Mucosa of stomach (tissue), 1 donor: ENCODE measurements at regions not wholly inside any gene's neighbourhood (a gene's known extent, or its start where the extent isn't known, plus 50 kb on each side); places are given as distances from the start of the nearest gene placed in this dataset.

Experiments used
- H3K27me3 ChIP-seq: one replicate; pipeline ENCODE4 v1.7.0; 2013; ENCODE audit warnings: mild to moderate bottlenecking, low read length; ENCODE audit not compliant: control insufficient read depth, insufficient read depth
- H3K36me3 ChIP-seq: one replicate; pipeline ENCODE4 v1.7.0; 2013; ENCODE audit warnings: low read length; ENCODE audit not compliant: control insufficient read depth, insufficient read depth
- H3K4me1 ChIP-seq: one replicate; pipeline ENCODE4 v1.7.0; 2013; ENCODE audit warnings: mild to moderate bottlenecking, low read length; ENCODE audit not compliant: control insufficient read depth, insufficient read depth
- H3K4me3 ChIP-seq: one replicate; pipeline ENCODE4 v1.7.0; 2013; ENCODE audit warnings: low read length
- H3K9ac ChIP-seq: one replicate; pipeline ENCODE4 v1.7.0; 2013; ENCODE audit warnings: mild to moderate bottlenecking, low read length, moderate library complexity
- H3K9me3 ChIP-seq: one replicate; pipeline ENCODE4 v1.7.0; 2013; ENCODE audit warnings: mild to moderate bottlenecking, low read length, moderate library complexity; ENCODE audit not compliant: control insufficient read depth
- donor health status: Pancreatic carcinoma.

DNA sequence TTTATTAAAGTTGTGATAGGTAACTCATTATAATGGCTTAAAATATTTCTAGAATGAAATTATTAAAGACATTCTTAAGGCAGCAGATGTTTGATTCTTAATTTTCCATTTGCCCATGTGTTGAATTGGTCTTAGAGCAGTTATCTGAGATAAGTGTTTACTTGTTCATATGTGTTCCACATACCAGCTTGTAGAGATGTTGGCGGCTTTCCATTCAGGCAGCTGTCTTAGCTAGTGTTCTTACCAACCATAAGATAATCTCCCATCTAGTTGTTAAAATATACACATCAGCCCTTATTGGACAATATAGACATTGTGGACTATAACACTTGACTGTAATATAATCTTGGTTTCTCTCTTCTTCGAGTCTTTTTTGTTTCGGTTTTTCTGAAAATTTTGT lies 1372.9 kb upstream of the ADGRL2 start:
- H3K4me3 ChIP-seq: no peak overlapping the region
- H3K9ac ChIP-seq: no peak overlapping the region
- no peaks in the 10 kb centered on the region for H3K9me3 ChIP-seq
- H3K4me1 ChIP-seq: no peaks in the 10 kb centered on the region
- H3K36me3 ChIP-seq: no peaks in the 10 kb centered on the region
- H3K27me3 ChIP-seq: no peaks in the 10 kb centered on the region

DNA sequence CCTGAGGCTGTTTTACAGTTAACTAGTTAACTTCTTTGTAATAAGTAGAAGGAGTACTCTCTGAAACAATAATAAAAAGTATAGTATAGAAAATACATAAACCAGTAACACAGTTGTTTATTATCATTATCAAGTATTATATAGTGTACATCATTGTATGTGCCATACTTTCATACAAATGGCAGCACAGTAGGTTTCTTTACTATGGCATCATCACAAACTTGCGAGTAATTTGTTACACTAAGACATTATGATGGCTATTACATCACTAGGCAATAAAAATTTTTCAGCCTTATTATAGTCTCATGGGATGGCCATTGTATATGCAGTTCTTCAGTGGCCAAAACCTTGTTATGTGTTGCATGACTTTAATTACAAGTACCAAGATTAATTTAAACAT lies 1376.5 kb upstream of the ADGRL2 start:
- Histone ChIP-seq H3K4me3 (no peak overlapping the region), H3K36me3 (no peaks in the 10 kb centered on the region), H3K4me1 (no peaks in the 10 kb centered on the region), H3K9ac (no peak overlapping the region), H3K9me3 (no peaks in the 10 kb centered on the region), H3K27me3 (no peaks in the 10 kb centered on the region)

DNA sequence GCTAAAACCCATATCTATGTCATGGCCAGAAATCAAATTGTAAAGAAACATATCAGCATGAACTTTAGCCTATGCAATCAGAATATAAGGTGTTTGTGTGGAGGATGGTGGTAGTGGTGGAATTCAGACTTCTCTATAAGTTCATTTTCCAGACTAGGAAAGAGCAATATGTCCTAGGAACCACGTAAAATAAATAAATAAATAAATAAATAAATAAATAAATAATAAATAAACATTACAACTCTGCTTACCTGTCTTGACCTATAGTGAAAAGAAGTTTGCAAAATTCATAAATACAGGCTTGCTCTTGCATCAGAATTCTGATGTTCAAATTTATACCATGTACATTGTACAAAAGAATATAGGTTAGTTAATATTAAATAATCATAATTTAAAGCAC lies 1382.6 kb upstream of the ADGRL2 start:
- Histone ChIP-seq H3K36me3 (no peaks in the 10 kb centered on the region), H3K4me3 (no peak overlapping the region), H3K4me1 (no peaks in the 10 kb centered on the region), H3K9me3 (no peaks in the 10 kb centered on the region), H3K27me3 (no peaks in the 10 kb centered on the region), H3K9ac (no peak overlapping the region)

DNA sequence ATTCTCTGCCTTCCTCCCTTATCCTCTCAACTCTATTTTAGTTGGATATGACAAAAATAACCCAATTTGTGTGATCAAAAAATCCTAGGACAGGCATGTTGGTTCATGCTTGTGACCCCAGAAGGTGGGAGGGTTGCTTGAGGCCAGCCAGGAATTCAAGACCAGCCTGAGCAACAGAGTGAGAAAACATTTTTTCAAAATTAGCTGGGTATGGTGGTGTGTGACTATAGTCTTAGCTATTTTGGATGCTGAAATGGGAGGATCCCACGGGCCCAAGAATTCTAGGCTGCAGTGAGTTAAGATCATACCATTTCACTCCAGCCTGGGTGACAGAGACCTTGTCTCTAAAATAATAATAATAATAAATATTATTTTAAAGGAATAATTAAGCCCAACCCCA lies 1383.1 kb upstream of the ADGRL2 start:
- H3K9me3 ChIP-seq: no peaks in the 10 kb centered on the region
- H3K27me3 ChIP-seq: no peaks in the 10 kb centered on the region
- no peaks in the 10 kb centered on the region for H3K36me3 ChIP-seq
- H3K4me1 ChIP-seq: no peaks in the 10 kb centered on the region
- H3K9ac ChIP-seq: no peak overlapping the region
- no peak overlapping the region for H3K4me3 ChIP-seq

DNA sequence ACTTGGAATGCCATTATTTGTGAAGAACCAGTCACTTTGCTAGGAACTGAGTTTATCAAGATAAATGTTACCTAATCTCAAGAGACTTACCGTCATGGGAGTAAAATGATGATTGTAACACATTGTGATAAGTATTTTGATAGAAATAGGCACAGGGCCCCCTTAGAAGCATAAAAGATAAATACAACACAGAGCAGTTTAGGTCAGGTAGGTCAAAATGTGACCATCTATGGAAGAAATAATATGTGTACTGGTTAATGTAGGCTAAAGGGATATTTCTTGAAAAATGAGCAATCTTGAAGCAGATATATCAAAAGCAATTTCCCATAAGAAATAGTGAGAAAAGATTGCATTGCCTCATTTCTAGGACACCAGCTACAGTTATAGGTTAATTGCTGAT lies 1386.8 kb upstream of the ADGRL2 start:
- Histone ChIP-seq H3K4me3 (no peak overlapping the region), H3K36me3 (no peaks in the 10 kb centered on the region), H3K4me1 (no peaks in the 10 kb centered on the region), H3K9ac (no peak overlapping the region), H3K27me3 (no peaks in the 10 kb centered on the region), H3K9me3 (no peaks in the 10 kb centered on the region)

DNA sequence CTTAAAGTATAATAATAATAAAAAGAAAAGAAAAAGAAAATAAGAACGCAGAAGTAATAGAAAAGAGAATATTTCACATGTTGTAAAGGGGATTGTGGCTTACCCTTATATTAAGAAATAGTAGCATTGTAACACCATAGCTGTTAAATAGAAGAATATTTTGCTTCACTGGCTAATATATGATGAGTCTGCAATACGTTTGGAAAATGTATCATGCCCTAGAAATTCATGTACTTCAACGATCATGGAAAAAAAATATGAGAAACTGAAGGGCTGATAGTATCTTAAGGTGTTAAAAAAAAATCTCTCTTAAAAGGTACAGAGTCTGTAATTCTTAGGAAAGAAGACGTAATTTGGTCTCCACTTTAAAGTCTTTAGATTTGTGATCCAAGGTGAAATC lies 1390.5 kb upstream of the ADGRL2 start:
- Histone ChIP-seq H3K4me3 (no peak overlapping the region), H3K9me3 (no peaks in the 10 kb centered on the region), H3K4me1 (no peaks in the 10 kb centered on the region), H3K36me3 (no peaks in the 10 kb centered on the region), H3K9ac (no peak overlapping the region), H3K27me3 (no peaks in the 10 kb centered on the region)

DNA sequence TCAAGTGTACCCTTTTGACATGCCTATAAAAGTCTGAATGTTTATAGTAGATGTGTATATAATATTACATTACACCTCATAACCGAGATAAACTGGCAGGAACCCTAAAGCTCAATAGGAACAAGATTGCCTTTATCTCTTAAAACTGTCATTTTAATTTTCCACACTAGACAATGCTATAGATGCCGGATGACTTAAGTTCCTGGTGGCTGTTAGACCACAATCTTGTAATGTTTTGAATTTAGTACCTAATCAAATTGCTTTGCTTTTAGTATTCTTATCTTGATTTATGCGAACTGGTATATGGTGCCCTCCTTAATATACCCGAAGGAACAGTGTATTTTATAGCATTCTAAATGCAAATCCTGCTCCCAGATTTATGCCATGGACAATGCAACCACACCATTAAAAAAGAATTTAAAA lies 1397.0 kb upstream of the ADGRL4 start:
- Histone ChIP-seq H3K9ac (no peak overlapping the region), H3K9me3 (no peaks in the 10 kb centered on the region), H3K36me3 (no peaks in the 10 kb centered on the region), H3K27me3 (no peaks in the 10 kb centered on the region), H3K4me1 (no peaks in the 10 kb centered on the region), H3K4me3 (no peak overlapping the region)

- no peak overlapping the region for H3K9ac ChIP-seq
- no peaks in the 10 kb centered on the region for H3K9me3 ChIP-seq
- H3K27me3 ChIP-seq: no peaks in the 10 kb centered on the region
Observed at GRCh38 chr1:80402625-80403024, 1396.1 kb upstream of the ADGRL4 start.

GRCh38 chr1:80401757-80402156 lies 1395.2 kb upstream of the ADGRL4 start:
- H3K9ac ChIP-seq: no peak overlapping the region
- H3K4me3 ChIP-seq: no peak overlapping the region
- no peaks in the 10 kb centered on the region for H3K4me1 ChIP-seq
- H3K9me3 ChIP-seq: no peaks in the 10 kb centered on the region
- H3K27me3 ChIP-seq: no peaks in the 10 kb centered on the region
- H3K36me3 ChIP-seq: no peaks in the 10 kb centered on the region

More at GRCh38 chr1:80402625-80403024, 1396.1 kb upstream of the ADGRL4 start:
- Histone ChIP-seq H3K4me1 (no peaks in the 10 kb centered on the region), H3K36me3 (no peaks in the 10 kb centered on the region), H3K4me3 (no peak overlapping the region)

- no peak overlapping the region for H3K9ac ChIP-seq
- no peak overlapping the region for H3K4me3 ChIP-seq
- H3K36me3 ChIP-seq: no peaks in the 10 kb centered on the region
- no peaks in the 10 kb centered on the region for H3K27me3 ChIP-seq
- H3K9me3 ChIP-seq: no peaks in the 10 kb centered on the region
- peaks cover 8% of the 10 kb centered on the region for H3K4me1 ChIP-seq
Observed at GRCh38 chr1:80392529-80392928, 1386.0 kb upstream of the ADGRL4 start.

- no peak overlapping the region for H3K4me3 ChIP-seq
- no peaks in the 10 kb centered on the region for H3K4me1 ChIP-seq
- no peaks in the 10 kb centered on the region for H3K9me3 ChIP-seq
- H3K36me3 ChIP-seq: no peaks in the 10 kb centered on the region
- no peak overlapping the region for H3K9ac ChIP-seq
- no peaks in the 10 kb centered on the region for H3K27me3 ChIP-seq
Observed at GRCh38 chr1:80385650-80386049, 1379.1 kb upstream of the ADGRL4 start.

DNA sequence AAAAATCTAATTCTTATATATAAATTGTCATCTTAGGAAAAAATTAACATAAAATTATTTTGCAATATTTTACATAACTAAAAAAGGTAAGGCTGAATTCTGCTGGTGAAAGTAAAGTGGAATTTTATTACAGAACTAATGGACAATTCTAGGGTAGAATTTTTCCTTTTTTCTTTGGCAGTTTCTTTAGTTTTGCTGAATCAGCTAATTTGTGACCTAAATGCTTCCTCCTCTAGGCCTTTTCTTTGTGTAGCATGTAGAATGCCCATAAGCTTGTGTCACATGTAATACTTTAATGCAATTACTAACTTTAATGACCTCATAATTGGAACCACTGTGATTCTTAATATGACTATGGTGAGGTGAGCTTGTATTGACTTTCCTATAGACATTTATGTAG lies 1378.4 kb upstream of the ADGRL4 start:
- H3K36me3 ChIP-seq: no peaks in the 10 kb centered on the region
- H3K27me3 ChIP-seq: no peaks in the 10 kb centered on the region
- no peaks in the 10 kb centered on the region for H3K9me3 ChIP-seq
- no peak overlapping the region for H3K4me3 ChIP-seq
- no peaks in the 10 kb centered on the region for H3K4me1 ChIP-seq
- H3K9ac ChIP-seq: no peak overlapping the region

DNA sequence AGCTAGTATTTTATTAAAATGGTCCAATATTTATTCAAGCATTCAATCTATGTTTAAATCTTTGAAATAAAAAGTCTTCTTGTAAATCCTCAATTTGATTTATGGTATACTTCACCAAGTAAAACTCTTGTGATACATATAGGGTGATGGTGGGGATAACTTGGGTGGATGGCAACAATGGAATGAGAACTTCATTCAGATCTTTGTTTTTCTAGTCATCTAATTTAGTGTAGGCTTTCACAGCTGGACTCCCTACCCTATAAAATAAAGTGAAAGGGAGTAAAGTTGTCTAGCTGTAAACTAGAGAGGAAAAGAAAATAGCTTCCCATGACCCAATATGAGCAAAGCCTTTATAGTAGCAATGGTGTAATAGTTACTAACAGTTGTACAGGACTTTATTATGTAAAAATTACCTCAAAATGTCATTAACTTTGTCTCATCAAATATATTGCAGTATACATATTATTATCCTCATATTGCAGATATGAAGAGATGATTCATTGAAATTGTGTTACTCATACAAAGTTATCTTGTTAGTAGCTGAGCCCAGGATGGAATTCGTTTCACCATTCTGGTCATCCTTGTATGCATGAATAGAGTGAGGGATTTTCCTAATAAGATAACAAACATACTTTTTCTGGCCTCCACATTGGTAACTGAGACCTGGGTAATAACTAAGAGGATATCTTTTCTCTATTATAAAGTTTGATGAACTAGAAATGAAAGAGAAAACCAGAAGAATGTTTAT lies 1377.7 kb upstream of the ADGRL4 start:
- Histone ChIP-seq H3K36me3 (no peaks in the 10 kb centered on the region), H3K27me3 (no peaks in the 10 kb centered on the region), H3K9ac (no peak overlapping the region), H3K4me1 (no peaks in the 10 kb centered on the region), H3K4me3 (no peak overlapping the region), H3K9me3 (no peaks in the 10 kb centered on the region)
